ENCODE measurements at regions not wholly inside any gene's neighbourhood (a gene's known extent, or its start where the extent isn't known, plus 50 kb on each side); places are given as distances from the start of the nearest gene placed in this dataset.
"Not testable (repeated sequence)": the region's sequence is repeated elsewhere in the genome, so short reads cannot be mapped to it uniquely, and the experiment has no call there.

GRCh38 chr4:85043812-85044496, 77.5 kb upstream of the WDFY3 start:
- TF ChIP-seq BACH2 (CRISPR knock-in tag; IDR thresholded peaks at IDR 0.05; ENCODE audit: borderline replicate concordance); ARNTL (CRISPR knock-in tag; IDR thresholded peaks at IDR 0.05; ENCODE audit: borderline replicate concordance, low read depth); GLIS3 (CRISPR knock-in tag; IDR thresholded peaks at IDR 0.05); TSHZ2 (CRISPR knock-in tag; IDR thresholded peaks at IDR 0.05); ZFP30 (CRISPR knock-in tag; IDR thresholded peaks at IDR 0.05); TCF4 (CRISPR knock-in tag; IDR thresholded peaks at IDR 0.05; ENCODE audit: borderline replicate concordance); PPARA (CRISPR knock-in tag; IDR thresholded peaks at IDR 0.05; ENCODE audit: borderline replicate concordance); ESRRG (CRISPR knock-in tag; IDR thresholded peaks at IDR 0.05); ZFP3 (CRISPR knock-in tag; IDR thresholded peaks at IDR 0.05): not testable (repeated sequence)
- TF ChIP-seq, protein P1, sequence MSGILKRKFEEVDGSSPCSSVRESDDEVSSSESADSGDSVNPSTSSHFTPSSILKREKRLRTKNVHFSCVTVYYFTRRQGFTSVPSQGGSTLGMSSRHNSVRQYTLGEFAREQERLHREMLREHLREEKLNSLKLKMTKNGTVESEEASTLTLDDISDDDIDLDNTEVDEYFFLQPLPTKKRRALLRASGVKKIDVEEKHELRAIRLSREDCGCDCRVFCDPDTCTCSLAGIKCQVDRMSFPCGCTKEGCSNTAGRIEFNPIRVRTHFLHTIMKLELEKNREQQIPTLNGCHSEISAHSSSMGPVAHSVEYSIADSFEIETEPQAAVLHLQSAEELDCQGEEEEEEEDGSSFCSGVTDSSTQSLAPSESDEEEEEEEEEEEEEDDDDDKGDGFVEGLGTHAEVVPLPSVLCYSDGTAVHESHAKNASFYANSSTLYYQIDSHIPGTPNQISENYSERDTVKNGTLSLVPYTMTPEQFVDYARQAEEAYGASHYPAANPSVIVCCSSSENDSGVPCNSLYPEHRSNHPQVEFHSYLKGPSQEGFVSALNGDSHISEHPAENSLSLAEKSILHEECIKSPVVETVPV (CRISPR knock-in tag; IDR thresholded peaks at IDR 0.05) = not testable (repeated sequence)
- TF ChIP-seq, protein P2, sequence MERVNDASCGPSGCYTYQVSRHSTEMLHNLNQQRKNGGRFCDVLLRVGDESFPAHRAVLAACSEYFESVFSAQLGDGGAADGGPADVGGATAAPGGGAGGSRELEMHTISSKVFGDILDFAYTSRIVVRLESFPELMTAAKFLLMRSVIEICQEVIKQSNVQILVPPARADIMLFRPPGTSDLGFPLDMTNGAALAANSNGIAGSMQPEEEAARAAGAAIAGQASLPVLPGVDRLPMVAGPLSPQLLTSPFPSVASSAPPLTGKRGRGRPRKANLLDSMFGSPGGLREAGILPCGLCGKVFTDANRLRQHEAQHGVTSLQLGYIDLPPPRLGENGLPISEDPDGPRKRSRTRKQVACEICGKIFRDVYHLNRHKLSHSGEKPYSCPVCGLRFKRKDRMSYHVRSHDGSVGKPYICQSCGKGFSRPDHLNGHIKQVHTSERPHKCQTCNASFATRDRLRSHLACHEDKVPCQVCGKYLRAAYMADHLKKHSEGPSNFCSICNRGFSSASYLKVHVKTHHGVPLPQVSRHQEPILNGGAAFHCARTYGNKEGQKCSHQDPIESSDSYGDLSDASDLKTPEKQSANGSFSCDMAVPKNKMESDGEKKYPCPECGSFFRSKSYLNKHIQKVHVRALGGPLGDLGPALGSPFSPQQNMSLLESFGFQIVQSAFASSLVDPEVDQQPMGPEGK (CRISPR knock-in tag; IDR thresholded peaks at IDR 0.05; ENCODE audit: borderline replicate concordance) = not testable (repeated sequence)
